DMS 273 treated with DMSO at 0.1 percent for 48 hours (cell line): ENCODE measurements at regions not wholly inside any gene's neighbourhood (a gene's known extent, or its start where the extent isn't known, plus 50 kb on each side); places are given as distances from the start of the nearest gene placed in this dataset.
A peak's percentile ranks its signal among the peaks of the same experiment; 100 is the strongest.

Experiments used
- DNase-seq: peaks from one replicate; lab custom pipeline; 2025; lab: John Stamatoyannopoulos, UW

DNA sequence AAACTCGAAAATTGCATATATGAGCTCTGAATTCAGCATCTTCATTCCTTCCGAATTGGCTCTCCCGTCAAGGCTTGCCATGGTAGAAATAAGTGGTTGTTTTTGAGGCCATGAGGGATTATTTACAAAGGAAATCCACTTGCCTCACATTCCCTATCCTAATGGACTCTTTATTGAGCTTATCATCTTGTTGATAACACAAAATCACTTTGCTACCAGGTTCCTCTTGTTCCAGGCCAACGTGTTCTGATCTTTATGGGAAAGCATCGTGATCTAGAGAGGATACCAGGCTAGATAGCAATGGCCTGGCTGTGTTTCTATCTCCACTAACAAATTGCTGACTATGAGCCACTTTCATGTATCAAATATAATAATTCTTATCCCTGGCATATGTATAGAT, 811.7 kb downstream of the TLR4 start:
- no peak for DNase-seq

DNA sequence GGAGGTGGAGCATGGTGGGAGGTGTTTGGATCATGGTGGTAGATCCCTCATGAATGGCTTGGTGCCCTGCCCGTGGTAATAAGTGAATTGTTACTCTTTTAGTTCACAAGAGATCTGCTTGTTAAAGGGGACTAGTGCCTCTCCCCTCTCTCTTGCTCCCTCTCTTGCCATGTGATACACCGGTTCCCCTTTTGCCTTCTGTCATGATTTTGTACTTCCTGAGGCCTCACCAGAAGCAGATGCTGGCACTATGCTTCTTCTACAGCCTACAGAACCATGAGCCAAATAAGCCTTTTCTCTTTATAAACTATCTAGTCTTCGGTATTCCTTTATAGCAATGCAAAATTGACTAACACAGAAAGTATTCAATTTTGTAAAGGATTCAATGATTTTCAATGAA, 817.1 kb downstream of the TLR4 start:
- no peak for DNase-seq

- peak; percentile 2 for DNase-seq
These were observed 818.2 kb downstream of the TLR4 start for GRCh38 chr9:118522093-118523028.

DNA sequence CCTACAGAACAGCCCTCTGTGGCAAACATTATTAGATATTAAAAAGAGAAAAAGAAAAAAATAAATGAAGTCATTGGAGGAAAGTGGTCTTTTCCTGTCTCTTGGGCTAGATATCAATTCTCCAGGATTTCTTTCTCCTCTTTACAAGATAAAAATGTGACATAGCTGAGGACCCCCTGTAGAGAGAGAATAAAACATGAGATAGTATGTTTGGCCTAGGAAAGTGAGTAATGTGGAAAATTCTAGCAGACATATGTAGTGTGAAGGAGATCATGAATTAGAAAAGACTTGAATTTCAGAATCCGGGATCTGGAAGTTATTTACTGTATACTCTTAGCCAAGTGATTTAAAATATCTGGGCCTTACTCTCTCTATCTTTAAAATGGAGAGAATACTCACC, 823.1 kb downstream of the TLR4 start:
- DNase-seq, result no peak

DNA sequence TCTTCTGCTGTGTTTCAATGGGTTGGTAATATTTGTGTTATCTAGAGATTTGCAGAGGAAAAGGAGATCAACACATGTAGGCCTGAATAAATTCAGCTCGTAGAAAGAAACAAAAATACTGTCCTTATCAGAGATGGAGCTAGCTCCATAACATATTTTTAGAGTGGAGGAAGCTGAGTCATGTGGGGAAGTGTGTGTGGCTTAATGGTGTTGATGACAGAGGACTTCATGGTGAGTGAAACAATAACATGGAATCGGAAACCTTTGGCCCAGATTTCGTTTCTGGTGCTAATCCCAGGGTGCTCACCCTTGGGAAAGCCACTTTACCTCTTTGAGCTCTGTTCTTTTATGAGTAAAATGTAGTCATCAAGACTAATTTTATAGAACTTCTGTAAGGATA, 825.0 kb downstream of the TLR4 start:
- no peak for DNase-seq

DNA sequence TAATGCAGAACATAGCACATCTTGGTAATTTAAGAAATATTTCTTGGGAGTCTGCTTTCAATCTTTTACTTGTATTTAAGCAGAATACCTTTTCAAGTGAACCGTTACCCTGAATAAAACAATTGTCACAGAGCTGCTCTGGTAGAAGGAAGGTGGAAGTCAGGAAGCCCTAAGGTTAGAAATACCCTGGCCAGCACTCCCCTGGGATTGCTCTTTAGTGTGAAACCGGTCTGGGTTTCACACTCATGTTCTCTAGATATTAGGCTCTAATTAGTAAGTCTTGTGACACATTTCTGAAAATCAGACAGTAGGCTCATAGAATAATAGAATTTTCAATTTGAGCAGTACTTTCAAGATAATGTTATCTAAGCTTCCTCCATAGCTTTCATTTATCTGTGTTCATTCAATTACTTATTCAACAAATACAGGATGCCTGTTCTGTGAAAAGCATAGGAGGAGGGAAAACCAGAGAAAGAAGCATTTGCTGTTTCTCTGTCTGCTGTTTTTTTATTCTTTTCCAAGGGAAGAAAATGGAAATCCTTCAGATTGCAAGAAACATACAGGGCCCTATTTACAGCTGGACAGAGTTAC, 825.5 kb downstream of the TLR4 start:
- DNase-seq, result no peak

- DNase-seq, result no peak
These were observed 828.4 kb downstream of the TLR4 start for GRCh38 chr9:118532592-118532991.

- no peak for DNase-seq
These were observed 828.9 kb downstream of the TLR4 start for GRCh38 chr9:118533101-118533500.

- no peak for DNase-seq
These were observed 829.6 kb downstream of the TLR4 start for GRCh38 chr9:118533850-118534249.

DNA sequence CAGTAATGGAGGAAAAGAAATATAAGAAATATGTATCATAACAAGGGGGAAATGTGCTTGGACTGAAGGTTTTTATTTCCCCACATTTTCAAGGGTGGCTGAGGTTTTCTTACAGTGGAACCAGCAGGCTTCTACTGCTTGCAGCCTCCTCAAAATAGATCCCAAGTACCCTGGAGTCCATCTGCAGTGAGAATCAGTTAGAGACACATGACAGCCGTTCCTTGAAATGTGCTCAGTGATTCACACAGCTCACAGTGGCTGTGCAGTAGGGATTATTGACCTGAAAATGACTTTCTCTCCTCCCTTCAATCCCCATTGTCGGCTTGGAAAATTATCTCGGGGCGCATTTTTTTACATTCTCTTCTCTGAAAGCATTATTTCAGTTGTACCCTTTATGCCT, 832.0 kb downstream of the TLR4 start:
- no peak for DNase-seq

DNA sequence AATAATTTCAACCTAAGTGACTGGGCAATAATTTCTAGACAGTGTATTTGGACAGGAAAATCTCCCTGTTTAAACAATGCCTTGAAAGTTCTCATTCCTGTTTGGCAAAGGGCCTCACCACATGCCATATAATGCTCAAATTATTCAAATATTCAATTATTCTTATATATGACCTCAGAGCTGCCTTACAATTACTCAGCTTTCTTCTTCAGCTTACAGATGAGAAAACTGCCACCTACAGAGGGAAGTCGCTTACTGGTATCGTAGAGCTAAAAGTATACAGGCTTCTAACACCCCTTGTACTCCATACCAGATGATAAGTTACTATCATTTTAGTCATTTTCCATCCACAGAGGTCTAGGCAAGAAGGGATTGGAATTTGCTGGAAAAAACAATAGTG, 830.3 kb downstream of the BRINP1 start:
- no peak for DNase-seq

DNA sequence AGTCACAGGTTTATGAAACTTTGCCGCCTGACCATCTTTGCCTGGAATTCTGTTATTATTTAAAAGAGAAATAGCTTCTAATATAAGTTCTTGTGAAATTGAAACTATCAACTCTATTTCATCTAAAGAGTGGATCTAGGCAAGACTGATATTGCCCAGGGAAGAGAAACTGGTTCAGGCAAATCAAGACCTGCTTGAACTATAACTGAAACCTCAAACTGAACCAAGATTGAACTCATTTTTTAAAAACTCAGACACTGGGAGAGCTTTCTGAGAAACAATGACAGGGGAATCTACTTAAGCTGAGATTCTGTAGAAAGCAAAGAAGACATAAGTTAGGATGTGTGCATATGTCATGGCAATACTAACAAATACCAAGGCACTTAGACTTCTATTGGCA, 815.8 kb downstream of the BRINP1 start:
- no peak for DNase-seq

DNA sequence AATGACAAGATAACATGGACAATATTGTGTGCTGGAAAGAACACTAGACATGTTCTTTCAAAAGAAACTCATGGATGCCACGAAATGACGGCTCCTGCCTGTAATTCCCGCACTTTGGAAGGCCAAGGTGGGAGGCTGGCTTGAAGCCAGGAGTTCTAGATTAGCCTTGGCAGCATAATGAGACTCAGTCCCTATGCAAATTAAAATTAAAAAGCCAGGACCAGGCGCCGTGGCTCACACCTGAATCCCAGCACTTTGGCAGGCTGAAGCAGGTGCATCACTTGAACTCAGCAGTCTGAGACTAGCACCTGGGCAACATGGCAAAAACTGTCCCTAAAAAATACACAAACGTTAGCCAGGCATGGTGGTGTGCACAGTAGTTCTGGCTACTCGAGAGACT, 814.2 kb downstream of the BRINP1 start:
- no peak for DNase-seq

DNA sequence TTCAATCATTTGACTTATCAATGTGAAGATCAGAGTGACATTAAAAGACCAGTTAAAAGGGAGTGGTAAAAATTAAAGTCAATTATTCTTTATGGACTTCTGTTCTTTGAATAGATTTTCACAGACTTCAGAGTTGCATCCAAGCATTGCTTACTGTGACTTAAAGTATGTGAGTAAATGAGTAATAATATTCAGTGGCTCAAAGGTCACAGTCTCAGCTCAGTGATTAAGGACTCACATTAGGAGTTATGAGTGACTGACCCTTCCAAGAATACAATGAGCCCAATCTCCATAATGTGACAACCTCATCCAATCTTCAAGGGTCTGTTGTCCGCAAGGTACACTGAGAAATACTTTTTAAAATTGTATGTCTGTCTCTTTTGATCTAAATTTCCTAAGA, 811.2 kb downstream of the BRINP1 start:
- DNase-seq, result no peak

DNA sequence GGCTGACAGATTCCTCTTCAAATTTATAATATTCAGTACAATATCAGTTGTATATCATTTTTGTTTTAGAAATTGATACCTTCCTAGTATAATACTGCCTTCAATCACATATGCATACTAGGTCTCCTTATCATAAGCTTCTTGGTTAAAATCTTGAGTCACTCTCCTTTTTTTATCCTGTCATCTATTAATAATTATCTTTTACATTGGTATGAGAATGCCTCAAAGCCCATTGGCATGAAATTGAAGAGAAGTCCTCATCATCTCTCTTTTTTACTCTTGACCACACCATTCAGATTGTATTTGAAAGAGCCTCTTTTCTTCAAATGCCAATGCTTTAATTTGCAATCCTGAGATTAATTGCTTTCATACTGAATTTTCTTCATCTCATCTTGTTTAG, 810.3 kb downstream of the BRINP1 start:
- no peak for DNase-seq

DNA sequence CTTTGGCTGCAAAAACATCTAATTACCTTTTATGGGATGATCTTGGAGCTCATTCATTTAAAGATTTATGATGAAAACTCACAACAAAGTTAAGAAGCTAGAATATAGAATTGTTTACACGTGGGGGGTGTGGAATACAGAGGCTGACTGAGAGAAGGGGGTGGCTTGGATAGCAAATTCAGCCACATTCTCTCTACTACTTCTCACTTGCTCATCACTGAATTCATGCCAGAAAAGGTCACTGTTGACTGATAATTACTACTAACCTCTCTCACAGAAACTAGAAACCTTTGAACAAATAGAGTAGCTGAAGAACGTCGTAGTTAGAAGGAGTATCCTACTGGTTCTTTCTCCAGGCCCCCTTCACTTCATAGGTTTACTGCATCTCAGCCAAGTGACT, 808.2 kb downstream of the BRINP1 start:
- DNase-seq, result no peak

DNA sequence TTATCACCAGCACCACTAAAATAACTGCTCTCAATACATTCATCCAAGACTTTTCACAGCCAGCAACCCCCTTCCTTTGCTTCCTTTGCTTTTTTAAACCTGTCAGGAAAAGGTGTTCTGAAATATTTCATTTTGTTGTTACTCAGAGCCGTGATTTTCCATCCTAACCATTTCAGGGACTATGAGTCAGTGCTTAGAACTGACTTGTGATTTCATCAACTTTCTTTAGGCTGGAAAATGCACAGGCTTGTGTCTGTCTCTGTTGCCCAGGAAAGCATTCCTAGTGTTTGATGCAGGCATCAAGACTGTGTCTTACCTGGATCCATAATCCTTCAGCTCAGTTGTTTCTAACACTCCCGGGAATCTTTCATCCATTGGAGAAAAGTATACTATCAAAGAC, 805.6 kb downstream of the BRINP1 start:
- DNase-seq, result no peak

DNA sequence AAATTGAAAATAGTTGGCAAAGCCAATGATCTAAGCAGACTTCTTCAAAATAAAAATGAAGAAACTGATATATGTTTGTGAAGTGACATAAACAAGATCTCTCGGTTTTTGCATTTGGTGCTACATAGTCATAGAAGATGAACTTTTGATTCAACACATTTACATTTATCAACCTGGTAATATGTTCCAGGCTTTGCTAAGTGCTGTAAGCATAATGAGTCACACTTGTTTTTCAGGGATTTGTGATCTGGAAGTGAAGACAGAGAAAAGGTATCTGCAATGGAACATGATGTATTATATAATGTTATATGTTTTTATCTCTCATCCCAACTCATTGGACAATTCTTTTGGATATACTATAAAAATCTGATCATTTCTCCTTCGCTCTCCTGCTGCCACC, 801.4 kb downstream of the BRINP1 start:
- no peak for DNase-seq

- DNase-seq, result no peak
These were observed 800.5 kb downstream of the BRINP1 start for GRCh38 chr9:118568704-118569103.

- DNase-seq, result no peak
These were observed 800.1 kb downstream of the BRINP1 start for GRCh38 chr9:118569148-118569547.

DNA sequence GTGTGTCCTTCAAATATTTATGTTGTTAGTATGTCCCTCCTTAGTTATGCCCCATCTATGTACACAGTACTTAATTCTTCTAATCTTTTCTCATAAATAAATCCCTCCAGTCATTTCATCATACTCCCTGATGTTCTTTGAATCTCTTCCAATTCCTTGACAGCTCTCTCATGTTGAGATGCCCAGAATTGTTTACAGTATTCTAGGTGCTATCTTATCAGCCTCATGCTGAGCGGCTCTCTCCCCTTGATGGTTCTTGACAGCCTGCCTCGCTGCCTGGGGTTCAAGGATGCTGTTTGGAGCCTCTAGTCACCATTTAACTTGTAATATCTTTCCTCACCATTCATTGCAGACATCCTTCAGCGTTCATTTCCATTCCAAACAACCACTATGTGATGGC, 799.2 kb downstream of the BRINP1 start:
- DNase-seq, result no peak

- no peak for DNase-seq
These were observed 793.7 kb downstream of the BRINP1 start for GRCh38 chr9:118575341-118576070.

DNA sequence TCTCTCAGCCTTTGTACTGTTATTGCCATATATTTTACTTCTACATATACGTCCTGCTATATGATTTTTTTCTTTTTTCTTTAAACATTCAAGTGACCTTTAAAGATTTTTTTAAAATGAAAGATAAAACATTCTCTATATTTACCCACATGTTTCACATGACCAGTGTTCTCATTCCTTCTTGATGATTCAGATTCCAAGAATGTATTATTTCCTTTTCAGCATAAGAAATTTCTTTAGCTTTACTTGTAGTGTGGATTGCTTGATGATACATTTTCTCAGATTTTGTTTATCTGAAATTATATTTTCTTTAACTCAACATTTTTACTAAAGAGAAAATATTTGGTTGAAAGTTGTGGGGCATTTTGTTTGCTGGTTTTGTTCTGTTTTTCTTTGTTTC, 792.1 kb downstream of the BRINP1 start:
- DNase-seq, result no peak
